HepG2 (cell line): ENCODE measurements at regions not wholly inside any gene's neighbourhood (a gene's known extent, or its start where the extent isn't known, plus 50 kb on each side); places are given as distances from the start of the nearest gene placed in this dataset.

Experiments used
- ATAC-seq: fragments of 200-7000 bp; cut with Tn5 transposase; 3 replicates; pipeline ENCODE4 v1.9.1; 2020; ENCODE audit warnings: mild to moderate bottlenecking, moderate library complexity
- BruUV-seq: library from RNA; stranded (reverse); fragments of 400-500 nt; replicated peaks from 2 replicates; lab custom pipeline; 2021; lab: Mats Ljungman, UMichigan
- CTCF ChIA-PET: fragments of 300-600 bp; formaldehyde crosslinking; extraction: SDS; loops from one replicate; lab custom pipeline; 2021; ENCODE audit warnings: low total read pairs, inconsistent platforms, low intra/inter-chr PET ratio; lab: Yijun Ruan, JAX
- POLR2A ChIA-PET: fragments of 350-600 bp; sonication (Branson Sonifier 250); formaldehyde crosslinking; loops from one replicate; lab custom pipeline; 2020; ENCODE audit warnings: antibody characterized with exemption, inconsistent platforms; lab: Yijun Ruan, JAX
- DNase-seq: peaks from one replicate; pipeline ENCODE4 v3.0.0-alpha.2; 2015; ENCODE audit warnings: low spot score
- FAIRE-seq: peaks from 3 replicates; lab custom pipeline; 2011; peaks lifted over from hg19 to GRCh38; lab: Jason Lieb, UNC
- H2AFZ ChIP-seq: one replicate; pipeline ENCODE4 v1.6.1; 2011; ENCODE audit warnings: low read length, inconsistent platforms
- H3K27ac ChIP-seq: fragments of 300-600 bp; 3 replicates; pipeline ENCODE4 v1.8.0; 2011; ENCODE audit warnings: mixed run types, mild to moderate bottlenecking, mixed read lengths, low read length, inconsistent platforms; ENCODE audit not compliant: insufficient read depth; ENCODE audit errors: extremely low read length
- H3K27me3 ChIP-seq, 2 experiments: fragments of 200-600 bp in 1 of 2; 2 replicates in 1 of 2; 3 replicates in 1 of 2; pipeline versions ENCODE4 v1.6.0 to v1.8.0; 2011; ENCODE audit warnings: low read length in 2 of 2, mild to moderate bottlenecking in 2 of 2, moderate library complexity in 2 of 2, inconsistent platforms in 1 of 2; ENCODE audit not compliant: insufficient read depth in 2 of 2, control insufficient read depth in 1 of 2
- H3K36me3 ChIP-seq, 2 experiments: fragments of 200-600 bp in 1 of 2; replicated peaks in 1 of 2; 2 replicates in 1 of 2; 3 replicates in 1 of 2; pipeline versions ENCODE4 v1.5.1 to v1.8.0; 2011; ENCODE audit warnings: low read length in 2 of 2, inconsistent platforms in 1 of 2; ENCODE audit not compliant: insufficient read depth in 2 of 2, control insufficient read depth in 1 of 2
- H3K4me1 ChIP-seq: 2 replicates; pipeline ENCODE4 v1.5.1; 2012; ENCODE audit warnings: low read length, inconsistent platforms; ENCODE audit not compliant: insufficient read depth
- H3K4me2 ChIP-seq: 2 replicates; pipeline ENCODE4 v1.6.0; 2011; ENCODE audit warnings: low read depth, low read length, inconsistent platforms
- H3K4me3 ChIP-seq, 3 experiments: fragments of 200-600 bp in 1 of 3; sonication (generic), shearing (Covaris generic) in 1 of 3; replicated peaks in 1 of 3; 2 replicates each; pipeline ENCODE4 v1.5.1; 2011 to 2016; ENCODE audit warnings: low read length in 3 of 3, inconsistent platforms in 2 of 3, low read depth in 2 of 3, mild to moderate bottlenecking in 2 of 3, control low read depth in 1 of 3, mixed read lengths in 1 of 3; ENCODE audit not compliant: insufficient read depth in 1 of 3
- H3K79me2 ChIP-seq: one replicate; pipeline ENCODE4 v1.6.1; 2011; ENCODE audit warnings: low read length, inconsistent platforms; ENCODE audit not compliant: insufficient read depth
- H3K9ac ChIP-seq: 2 replicates; pipeline ENCODE4 v1.6.0; 2011; ENCODE audit warnings: mild to moderate bottlenecking, low read depth, low read length, inconsistent platforms; ENCODE audit not compliant: insufficient read depth
- H3K9me3 ChIP-seq: 2 replicates; pipeline ENCODE4 v1.5.1; 2012; ENCODE audit warnings: mild to moderate bottlenecking, low read length
- H4K20me1 ChIP-seq: 2 replicates; pipeline ENCODE4 v1.6.0; 2011; ENCODE audit warnings: inconsistent platforms, mild to moderate bottlenecking, low read length, moderate library complexity; ENCODE audit not compliant: insufficient read depth
- ADNP ChIP-seq: sonication (generic); formaldehyde crosslinking; IDR thresholded peaks from 2 replicates; pipeline ENCODE4 v1.4.0; 2020; ENCODE audit warnings: missing genetic modification reagents
- CHCHD3 ChIP-seq: sonication (generic); formaldehyde crosslinking; IDR thresholded peaks from 2 replicates; pipeline ENCODE4 v1.8.0; 2022; ENCODE audit warnings: mild to moderate bottlenecking, missing genetic modification reagents, moderate library complexity
- FOXO1 ChIP-seq: sonication (generic); formaldehyde crosslinking; IDR thresholded peaks from 2 replicates; pipeline ENCODE4 v1.4.0; 2020; ENCODE audit warnings: missing genetic modification reagents
- MTF1 ChIP-seq: sonication (generic); formaldehyde crosslinking; IDR thresholded peaks from 2 replicates; pipeline ENCODE4 v1.5.0; 2020; ENCODE audit warnings: missing genetic modification reagents
- NFE2L2 ChIP-seq: fragments of 150-350 bp; IDR thresholded peaks from 2 replicates; pipeline ENCODE4 v1.6.1; 2014; ENCODE audit warnings: low read length
- NKX3-1 ChIP-seq: sonication (generic); formaldehyde crosslinking; IDR thresholded peaks from 2 replicates; pipeline ENCODE4 v1.5.0; 2020; ENCODE audit warnings: missing genetic modification reagents
- NR2F2 ChIP-seq: IDR thresholded peaks from 2 replicates; pipeline ENCODE4 v1.6.1; 2012; ENCODE audit warnings: low read depth, inconsistent platforms, borderline replicate concordance
- SOX13 ChIP-seq, 3 experiments: fragments of 450-650 bp in 1 of 3; sonication (generic) in 1 of 3; formaldehyde crosslinking in 1 of 3; IDR thresholded peaks in 2 of 3; conservative IDR thresholded peaks in 1 of 3; 2 replicates each; pipeline versions ENCODE4 v1.5.0 to v1.6.1; 2016 to 2020; ENCODE audit warnings: antibody characterized with exemption in 1 of 3, mild to moderate bottlenecking in 1 of 3, missing compliant biosample characterization in 1 of 3, missing genetic modification reagents in 1 of 3, moderate library complexity in 1 of 3
- SRF ChIP-seq: IDR thresholded peaks from 2 replicates; pipeline ENCODE4 v1.6.1; 2011; ENCODE audit warnings: mild to moderate bottlenecking, low read depth, low read length, moderate library complexity
- STAG1 ChIP-seq: sonication (generic); formaldehyde crosslinking; IDR thresholded peaks from 2 replicates; pipeline ENCODE4 v1.4.0; 2020; ENCODE audit warnings: missing genetic modification reagents
- U2AF1 ChIP-seq: fragments of 200-400 bp; formaldehyde crosslinking; optimal IDR thresholded peaks from 2 replicates; pipeline ENCODE3; 2017; ENCODE audit warnings: mild to moderate bottlenecking, low read depth, low read length
- ZBTB7B ChIP-seq: sonication (generic); formaldehyde crosslinking; IDR thresholded peaks from 2 replicates; pipeline ENCODE4 v1.4.0; 2020; ENCODE audit warnings: missing genetic modification reagents
- ZMYM2 ChIP-seq: sonication (generic); formaldehyde crosslinking; IDR thresholded peaks from 2 replicates; pipeline ENCODE4 v1.8.0; 2022; ENCODE audit warnings: mild to moderate bottlenecking, missing genetic modification reagents
- ZNF136 ChIP-seq: sonication (generic); formaldehyde crosslinking; IDR thresholded peaks from 2 replicates; pipeline ENCODE4 v1.8.1; 2022; ENCODE audit warnings: low read depth, mild to moderate bottlenecking, moderate library complexity, missing genetic modification reagents
- ZNF530 ChIP-seq: sonication (generic); formaldehyde crosslinking; IDR thresholded peaks from 2 replicates; pipeline ENCODE4 v1.5.0; 2020; ENCODE audit warnings: low read depth, mild to moderate bottlenecking, missing genetic modification reagents
- ZNF547 ChIP-seq: sonication (generic); formaldehyde crosslinking; IDR thresholded peaks from 2 replicates; pipeline ENCODE4 v1.5.1; 2020; ENCODE audit warnings: mild to moderate bottlenecking, missing genetic modification reagents
- WGBS: methylation state at CpG from one replicate; pipeline ENCODE4 v1.1.6; 2017; ENCODE audit warnings: low lambda C conversion rate; 5-methylcytosine and 5-hydroxymethylcytosine counted together
- in situ Hi-C: cut with HindIII; loops from 2 replicates; pipeline ENCODE4 v1.10.0; 2017; ENCODE audit warnings: low pct_unique_long_range_greater_than_20kb; ENCODE audit not compliant: extremely low pct_ligation_motif_present
- intact Hi-C: fragments of 100-400 bp; cut with micrococcal nuclease; formaldehyde crosslinking; loops from one replicate; pipeline ENCODE4 v1.10.0; 2022; ENCODE audit not compliant: unreplicated experiment
- TF ChIP-seq, protein P1 (sequence below): sonication (generic); formaldehyde crosslinking; IDR thresholded peaks from 2 replicates; pipeline ENCODE4 v1.8.0; 2022; ENCODE audit warnings: low read depth, missing genetic modification reagents

DNA sequence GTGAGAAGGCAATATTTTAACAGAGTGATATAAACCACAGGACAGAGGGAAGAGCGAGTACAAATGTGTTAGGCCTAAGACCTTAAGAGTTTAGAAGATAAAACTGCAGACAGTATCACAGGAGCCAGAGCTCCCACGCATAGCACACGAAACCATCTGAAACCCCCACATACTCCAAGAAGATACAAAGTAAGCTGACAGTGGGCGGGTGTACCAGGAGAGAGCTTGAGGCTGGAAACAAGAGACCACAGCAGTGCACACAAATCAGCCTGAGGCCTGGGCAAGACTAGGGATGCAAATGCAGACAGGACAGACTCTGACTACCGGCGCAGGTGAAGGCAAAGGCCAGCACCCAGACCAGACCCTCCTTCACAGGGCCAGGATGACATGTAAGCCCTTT lies 54.1 kb upstream of the ARHGAP24 start:
- intact Hi-C loops = no loop called here
- H3K9ac ChIP-seq = no peak overlapping the region
- in situ Hi-C loops = no loop called here
- TF ChIP-seq MTF1 (CRISPR knock-in tag) (no peak), NR2F2 (no peak), ZNF136 (CRISPR knock-in tag) (no peak), ADNP (CRISPR knock-in tag) (no peak), FOXO1 (CRISPR knock-in tag) (no peak), STAG1 (CRISPR knock-in tag) (no peak), ZNF530 (CRISPR knock-in tag) (no peak), CHCHD3 (no peak), ZNF547 (CRISPR knock-in tag) (no peak), SOX13 (IDR thresholded peaks at IDR 0.05) (no peak), SOX13 (CRISPR knock-in tag; conservative IDR thresholded peaks at IDR 0.05 in 1 of 2, IDR thresholded peaks at IDR 0.05 in 1 of 2) (no peak), ZBTB7B (CRISPR knock-in tag) (no peak), SRF (no peak), NFE2L2 (no peak), NKX3-1 (CRISPR knock-in tag) (no peak), ZMYM2 (CRISPR knock-in tag) (no peak), U2AF1 (no peak)
- TF ChIP-seq, protein P1, sequence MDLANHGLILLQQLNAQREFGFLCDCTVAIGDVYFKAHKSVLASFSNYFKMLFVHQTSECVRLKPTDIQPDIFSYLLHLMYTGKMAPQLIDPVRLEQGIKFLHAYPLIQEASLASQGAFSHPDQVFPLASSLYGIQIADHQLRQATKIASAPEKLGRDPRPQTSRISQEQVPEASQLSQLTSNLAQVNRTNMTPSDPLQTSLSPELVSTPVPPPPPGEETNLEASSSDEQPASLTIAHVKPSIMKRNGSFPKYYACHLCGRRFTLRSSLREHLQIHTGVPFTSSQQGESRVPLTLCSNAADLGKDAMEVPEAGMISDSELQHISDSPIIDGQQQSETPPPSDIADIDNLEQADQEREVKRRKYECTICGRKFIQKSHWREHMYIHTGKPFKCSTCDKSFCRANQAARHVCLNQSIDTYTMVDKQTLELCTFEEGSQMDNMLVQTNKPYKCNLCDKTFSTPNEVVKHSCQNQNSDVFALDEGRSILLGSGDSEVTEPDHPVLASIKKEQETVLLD (CRISPR knock-in tag) = no peak
- CTCF ChIA-PET = no interaction called here
- no peaks in the 10 kb centered on the region for H3K27me3 ChIP-seq
- no peak overlapping the region for H2AFZ ChIP-seq
- 4% methylated on average over 4 of the region's 6 CpGs for WGBS
- H3K36me3 ChIP-seq = no peaks in the 10 kb centered on the region
- H3K9me3 ChIP-seq = no peaks in the 10 kb centered on the region
- H3K4me3 ChIP-seq = no peak overlapping the region
- H3K4me2 ChIP-seq = no peak overlapping the region
- ATAC-seq (no peak), FAIRE-seq (no peak), DNase-seq (no peak)
- BruUV-seq = no TSS peak
- no peaks in the 10 kb centered on the region for H3K4me1 ChIP-seq
- no peak overlapping the region for H3K27ac ChIP-seq
- POLR2A ChIA-PET = no interaction called here
- H3K79me2 ChIP-seq = no peaks in the 10 kb centered on the region
- H4K20me1 ChIP-seq = no peaks in the 10 kb centered on the region
